ENCODE measurements at regions not wholly inside any gene's neighbourhood (a gene's known extent, or its start where the extent isn't known, plus 50 kb on each side); places are given as distances from the start of the nearest gene placed in this dataset.
"Not testable (repeated sequence)": the region's sequence is repeated elsewhere in the genome, so short reads cannot be mapped to it uniquely, and the experiment has no call there.

GRCh38 chr4:62531264-62531663 is 1331.1 kb downstream of the ADGRL3 start:
- Histone ChIP-seq H3K36me3 (ENCODE audit: insufficient read depth, low read length) (no peaks in the 10 kb centered on the region), H3K4me1 (ENCODE audit: insufficient read depth, low read length) (peaks cover 4% of the 10 kb centered on the region; the same call in 1 of the 2 replicates), H3K9ac (ENCODE audit: low read depth, low read length) (no peak overlapping the region), H3K9me3 (ENCODE audit: control insufficient read depth, insufficient read depth, low read length) (no peaks in the 10 kb centered on the region)

GRCh38 chr4:62528874-62529273 is 1328.7 kb downstream of the ADGRL3 start:
- no peaks in the 10 kb centered on the region; the same call in none of the 2 replicates for H3K9me3 ChIP-seq (ENCODE audit: control insufficient read depth, insufficient read depth, low read length)
- no peaks in the 10 kb centered on the region; the same call in 1 of the 2 replicates for H3K36me3 ChIP-seq (ENCODE audit: insufficient read depth, low read length)
- no peak overlapping the region for H3K9ac ChIP-seq (ENCODE audit: low read depth, low read length)
- H3K4me1 ChIP-seq (ENCODE audit: insufficient read depth, low read length): peaks cover 4% of the 10 kb centered on the region; the same call in 1 of the 2 replicates

- no peak overlapping the region for H3K9ac ChIP-seq (ENCODE audit: low read depth, low read length)
- H3K36me3 ChIP-seq (ENCODE audit: insufficient read depth, low read length): no peaks in the 10 kb centered on the region; the same call in 1 of the 2 replicates
- no peaks in the 10 kb centered on the region; the same call in none of the 2 replicates for H3K9me3 ChIP-seq (ENCODE audit: control insufficient read depth, insufficient read depth, low read length)
- peaks cover 4% of the 10 kb centered on the region; the same call in 1 of the 2 replicates for H3K4me1 ChIP-seq (ENCODE audit: insufficient read depth, low read length)
These were observed 1326.5 kb downstream of the ADGRL3 start for GRCh38 chr4:62526671-62527070.

- Histone ChIP-seq H3K9ac (ENCODE audit: low read depth, low read length) (no peak overlapping the region), H3K9me3 (ENCODE audit: control insufficient read depth, insufficient read depth, low read length) (no peaks in the 10 kb centered on the region; the same call in none of the 2 replicates), H3K4me1 (ENCODE audit: insufficient read depth, low read length) (no peaks in the 10 kb centered on the region), H3K36me3 (ENCODE audit: insufficient read depth, low read length) (no peaks in the 10 kb centered on the region; the same call in 1 of the 2 replicates)
These were observed 1323.1 kb downstream of the ADGRL3 start for GRCh38 chr4:62523256-62523655.

- H3K9ac ChIP-seq (ENCODE audit: low read depth, low read length): no peak overlapping the region
- H3K36me3 ChIP-seq (ENCODE audit: insufficient read depth, low read length): no peaks in the 10 kb centered on the region; the same call in 1 of the 2 replicates
- H3K4me1 ChIP-seq (ENCODE audit: insufficient read depth, low read length): no peaks in the 10 kb centered on the region
- H3K9me3 ChIP-seq (ENCODE audit: control insufficient read depth, insufficient read depth, low read length): no peaks in the 10 kb centered on the region; the same call in none of the 2 replicates
These were observed 1322.1 kb downstream of the ADGRL3 start for GRCh38 chr4:62522273-62522672.

GRCh38 chr4:62517716-62518115 is 1317.6 kb downstream of the ADGRL3 start:
- no peaks in the 10 kb centered on the region for H3K36me3 ChIP-seq (ENCODE audit: insufficient read depth, low read length)
- H3K9me3 ChIP-seq (ENCODE audit: control insufficient read depth, insufficient read depth, low read length): no peaks in the 10 kb centered on the region
- H3K9ac ChIP-seq (ENCODE audit: low read depth, low read length): no peak overlapping the region
- peaks cover 16% of the 10 kb centered on the region; the same call in 1 of the 2 replicates for H3K4me1 ChIP-seq (ENCODE audit: insufficient read depth, low read length)

- Histone ChIP-seq H3K9me3 (ENCODE audit: control insufficient read depth, insufficient read depth, low read length) (no peaks in the 10 kb centered on the region), H3K4me1 (ENCODE audit: insufficient read depth, low read length) (peaks cover 16% of the 10 kb centered on the region; the same call in 1 of the 2 replicates), H3K36me3 (ENCODE audit: insufficient read depth, low read length) (no peaks in the 10 kb centered on the region), H3K9ac (ENCODE audit: low read depth, low read length) (no peak overlapping the region)
These were observed 1313.2 kb downstream of the ADGRL3 start for GRCh38 chr4:62513306-62513705.

- Histone ChIP-seq H3K36me3 (ENCODE audit: insufficient read depth, low read length) (no peaks in the 10 kb centered on the region), H3K9ac (ENCODE audit: low read depth, low read length) (no peak overlapping the region), H3K4me1 (ENCODE audit: insufficient read depth, low read length) (peaks cover 16% of the 10 kb centered on the region; the same call in 1 of the 2 replicates), H3K9me3 (ENCODE audit: control insufficient read depth, insufficient read depth, low read length) (no peaks in the 10 kb centered on the region)
These were observed 1312.1 kb downstream of the ADGRL3 start for GRCh38 chr4:62512271-62512670.

- Histone ChIP-seq H3K4me1 (ENCODE audit: insufficient read depth, low read length) (peaks cover 8% of the 10 kb centered on the region; the same call in 1 of the 2 replicates), H3K36me3 (ENCODE audit: insufficient read depth, low read length) (no peaks in the 10 kb centered on the region), H3K9ac (ENCODE audit: low read depth, low read length) (no peak overlapping the region), H3K9me3 (ENCODE audit: control insufficient read depth, insufficient read depth, low read length) (no peaks in the 10 kb centered on the region)
These were observed 1310.1 kb downstream of the ADGRL3 start for GRCh38 chr4:62510228-62510627.

- Histone ChIP-seq H3K36me3 (ENCODE audit: insufficient read depth, low read length) (no peaks in the 10 kb centered on the region), H3K4me1 (ENCODE audit: insufficient read depth, low read length) (no peaks in the 10 kb centered on the region), H3K9ac (ENCODE audit: low read depth, low read length) (no peak overlapping the region), H3K9me3 (ENCODE audit: control insufficient read depth, insufficient read depth, low read length) (no peaks in the 10 kb centered on the region)
These were observed 1300.2 kb downstream of the ADGRL3 start for GRCh38 chr4:62500296-62500695.

GRCh38 chr4:62495032-62495431 is 1294.9 kb downstream of the ADGRL3 start:
- H3K9ac ChIP-seq (ENCODE audit: low read depth, low read length): no peak overlapping the region

GRCh38 chr4:62491756-62492155 is 1291.6 kb downstream of the ADGRL3 start:
- H3K4me1 ChIP-seq (ENCODE audit: insufficient read depth, low read length); H3K36me3 ChIP-seq (ENCODE audit: insufficient read depth, low read length); H3K9me3 ChIP-seq (ENCODE audit: control insufficient read depth, insufficient read depth, low read length); H3K9ac ChIP-seq (ENCODE audit: low read depth, low read length): not testable (repeated sequence)

More at GRCh38 chr4:62495032-62495431, 1294.9 kb downstream of the ADGRL3 start:
- no peaks in the 10 kb centered on the region for H3K4me1 ChIP-seq (ENCODE audit: insufficient read depth, low read length)
- H3K9me3 ChIP-seq (ENCODE audit: control insufficient read depth, insufficient read depth, low read length): no peaks in the 10 kb centered on the region; the same call in 1 of the 2 replicates
- H3K36me3 ChIP-seq (ENCODE audit: insufficient read depth, low read length): no peaks in the 10 kb centered on the region

GRCh38 chr4:62490635-62491034 is 1290.5 kb downstream of the ADGRL3 start:
- H3K9ac ChIP-seq (ENCODE audit: low read depth, low read length): no peak overlapping the region
- H3K4me1 ChIP-seq (ENCODE audit: insufficient read depth, low read length): no peaks in the 10 kb centered on the region
- no peaks in the 10 kb centered on the region; the same call in 1 of the 2 replicates for H3K9me3 ChIP-seq (ENCODE audit: control insufficient read depth, insufficient read depth, low read length)
- H3K36me3 ChIP-seq (ENCODE audit: insufficient read depth, low read length): no peaks in the 10 kb centered on the region

- Histone ChIP-seq H3K36me3 (ENCODE audit: insufficient read depth, low read length) (no peaks in the 10 kb centered on the region), H3K9me3 (ENCODE audit: control insufficient read depth, insufficient read depth, low read length) (no peaks in the 10 kb centered on the region), H3K4me1 (ENCODE audit: insufficient read depth, low read length) (no peaks in the 10 kb centered on the region), H3K9ac (ENCODE audit: low read depth, low read length) (no peak overlapping the region)
These were observed 1286.9 kb downstream of the ADGRL3 start for GRCh38 chr4:62487016-62487415.

- H3K9ac ChIP-seq (ENCODE audit: low read depth, low read length): no peak overlapping the region
- H3K36me3 ChIP-seq (ENCODE audit: insufficient read depth, low read length): no peaks in the 10 kb centered on the region
- no peaks in the 10 kb centered on the region for H3K9me3 ChIP-seq (ENCODE audit: control insufficient read depth, insufficient read depth, low read length)
- H3K4me1 ChIP-seq (ENCODE audit: insufficient read depth, low read length): no peaks in the 10 kb centered on the region
These were observed 1284.2 kb downstream of the ADGRL3 start for GRCh38 chr4:62484357-62484756.
